Dermis blood vessel endothelial cell (primary cell): ENCODE measurements at regions not wholly inside any gene's neighbourhood (a gene's known extent, or its start where the extent isn't known, plus 50 kb on each side); places are given as distances from the start of the nearest gene placed in this dataset.

Experiments
- DNase-seq: peaks from one replicate; pipeline ENCODE4 v3.0.0; 2010

DNA sequence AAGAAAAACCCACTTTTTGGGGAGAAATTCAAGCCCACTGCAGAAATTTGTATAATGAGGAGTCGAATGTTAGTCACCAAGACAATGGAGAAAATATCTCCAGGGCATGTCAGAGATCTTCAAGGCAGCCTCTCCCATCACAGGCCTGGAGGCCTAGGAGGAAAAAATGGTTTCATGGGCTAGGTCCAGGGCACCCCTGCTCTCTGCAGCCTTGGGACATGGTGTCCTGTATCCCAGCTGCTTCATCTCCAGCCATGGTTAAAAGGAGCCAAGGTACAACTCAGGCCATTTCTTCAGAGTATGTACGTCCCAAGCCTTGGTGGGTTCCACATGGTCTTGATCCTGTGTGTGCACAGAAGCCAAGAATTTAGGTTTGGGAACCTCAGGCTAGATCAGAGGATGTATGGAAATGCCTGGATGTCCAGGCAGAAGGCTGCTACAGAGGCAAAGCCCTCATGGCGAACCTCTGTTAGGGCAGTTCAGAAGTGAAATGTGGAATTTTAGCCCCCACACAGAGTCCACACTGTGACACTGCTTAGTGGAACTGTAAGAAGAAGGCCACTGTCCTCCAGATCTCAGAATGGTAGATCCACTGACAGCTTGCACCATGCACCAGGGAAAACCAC lies 561.4 kb downstream of the ISL1 start:
- no peak for DNase-seq

- no peak for DNase-seq
Measured at GRCh38 chr5:51958473-51958872, 575.2 kb downstream of the ISL1 start.

DNA sequence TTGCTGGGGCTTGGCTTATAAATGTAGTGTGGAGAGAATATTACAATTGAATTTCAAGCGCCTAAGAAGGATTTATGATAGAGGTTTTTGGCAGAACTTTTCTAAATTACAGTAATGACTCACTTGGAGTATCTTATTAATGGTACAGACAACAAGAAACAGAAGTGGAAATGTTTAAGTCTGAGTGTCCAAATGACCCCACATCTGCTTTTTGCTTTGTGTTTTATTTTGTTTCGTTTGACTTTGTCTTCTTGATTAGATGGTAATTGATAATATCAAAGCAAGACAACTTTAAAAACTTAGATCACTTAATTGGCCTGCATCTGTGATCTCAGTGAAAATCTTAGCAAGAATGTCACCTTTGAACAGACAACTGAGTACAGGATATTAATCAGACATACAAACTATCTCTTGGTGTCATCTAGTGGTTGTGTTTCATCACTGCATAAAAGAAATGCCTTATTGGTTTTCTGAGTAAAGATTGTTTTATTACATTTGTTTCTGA lies 577.4 kb downstream of the ISL1 start:
- DNase-seq = peak; percentile 1

- no peak for DNase-seq
Measured at GRCh38 chr5:51961154-51961562, 577.9 kb downstream of the ISL1 start.

GRCh38 chr5:51968756-51969155 lies 585.5 kb downstream of the ISL1 start:
- DNase-seq = no peak

- no peak for DNase-seq
Measured at GRCh38 chr5:51974834-51975233, 591.6 kb downstream of the ISL1 start.

DNA sequence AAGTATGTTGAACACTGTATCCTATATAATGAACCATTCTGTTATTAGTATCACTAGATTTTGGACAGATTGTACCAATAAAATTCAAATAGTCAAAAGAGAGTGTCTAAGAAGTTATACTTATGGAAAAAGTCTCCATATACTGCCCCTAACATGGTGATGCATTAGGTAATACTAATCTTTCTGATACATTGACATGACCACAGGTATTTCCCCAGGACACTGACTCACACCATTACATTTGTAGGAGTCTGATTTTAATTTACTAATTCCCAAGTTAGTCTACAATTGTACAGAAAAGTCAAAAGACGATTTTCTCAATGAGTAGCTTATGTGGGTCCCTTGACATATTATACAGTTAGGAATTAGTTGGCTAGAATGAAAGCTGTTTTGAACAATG lies 593.8 kb downstream of the ISL1 start:
- DNase-seq = no peak

DNA sequence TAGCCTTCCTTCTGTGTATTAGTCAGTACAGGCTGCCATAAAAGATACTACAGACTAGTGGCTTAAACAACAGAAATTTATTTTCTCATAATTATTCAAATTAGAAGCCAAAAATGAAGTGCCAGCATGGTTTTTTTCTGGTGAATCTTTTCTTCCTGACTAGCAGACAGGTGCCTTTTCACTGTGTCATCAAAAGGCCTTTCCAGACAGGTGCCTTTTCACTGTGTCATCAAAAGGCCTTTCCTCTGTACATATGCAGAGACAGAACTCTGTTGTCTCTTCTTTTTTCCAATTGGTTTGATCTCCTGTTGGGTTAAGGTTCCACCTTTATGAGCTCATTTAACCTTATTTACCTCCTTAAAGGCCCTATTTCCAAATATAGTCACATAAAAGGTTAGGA lies 599.9 kb downstream of the ISL1 start:
- no peak for DNase-seq

DNA sequence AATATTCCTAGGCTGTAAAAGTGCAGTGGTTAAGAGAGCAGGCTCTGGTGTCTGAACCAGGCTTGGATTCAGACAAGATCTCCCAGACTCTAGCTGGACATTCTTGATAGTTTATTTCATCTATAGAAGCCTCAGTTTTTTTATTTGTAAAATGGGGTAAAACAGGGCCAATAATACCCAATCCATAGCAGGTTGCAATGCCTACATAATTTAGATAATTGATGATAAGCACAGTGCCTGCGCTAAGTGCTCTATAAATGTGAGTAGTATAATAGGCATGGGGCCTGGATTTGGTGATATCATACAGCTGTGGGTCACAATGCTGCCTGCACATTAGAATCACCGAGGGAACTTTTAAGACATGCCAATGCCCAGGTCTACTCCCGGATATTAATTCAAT lies 603.5 kb downstream of the ISL1 start:
- DNase-seq = no peak

DNA sequence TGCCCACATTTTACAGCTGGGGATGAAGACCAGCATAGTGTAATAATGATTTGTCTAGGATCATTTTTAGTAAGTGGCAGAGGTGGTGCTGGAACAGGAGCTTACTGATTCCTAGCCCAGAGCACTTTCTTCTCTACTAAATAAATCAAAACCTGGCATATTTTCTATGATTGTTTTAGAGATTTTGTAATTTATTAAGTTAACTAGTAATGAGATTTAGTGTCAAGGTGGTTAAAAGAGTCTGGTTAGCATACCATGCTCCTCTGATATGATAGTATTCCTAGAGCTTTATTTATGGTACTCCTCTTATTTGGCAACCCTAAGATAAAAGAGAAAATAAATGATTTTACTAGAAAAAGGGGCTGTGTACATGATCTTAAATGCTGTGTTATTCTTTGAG lies 604.0 kb downstream of the ISL1 start:
- DNase-seq = no peak

DNA sequence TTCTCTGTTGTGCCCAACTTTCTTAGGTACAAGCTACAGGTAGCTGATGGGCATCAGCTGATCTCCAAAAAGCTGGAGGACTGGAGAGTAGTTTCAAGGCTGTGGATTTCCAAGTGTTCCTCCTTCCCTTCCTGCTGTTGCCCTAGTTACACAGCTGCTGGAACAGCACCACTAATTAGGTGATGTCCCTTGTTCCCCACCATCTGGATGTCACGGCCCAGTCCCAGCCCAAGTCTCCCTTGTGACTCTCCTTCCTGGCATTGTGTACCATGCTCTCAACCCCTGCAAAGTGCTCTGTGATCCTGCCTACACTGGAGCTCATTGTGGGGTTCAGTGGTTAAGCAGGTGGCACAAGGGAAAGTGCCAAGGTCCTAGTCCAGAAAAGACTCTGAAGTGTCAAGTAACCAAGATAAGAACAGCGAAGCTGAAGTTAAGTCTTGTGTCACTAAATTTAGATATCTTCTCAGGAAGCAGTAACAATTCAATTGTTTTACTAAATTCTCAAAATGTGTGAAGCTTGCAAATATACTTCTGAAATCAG lies 604.5 kb downstream of the ISL1 start:
- DNase-seq = no peak

DNA sequence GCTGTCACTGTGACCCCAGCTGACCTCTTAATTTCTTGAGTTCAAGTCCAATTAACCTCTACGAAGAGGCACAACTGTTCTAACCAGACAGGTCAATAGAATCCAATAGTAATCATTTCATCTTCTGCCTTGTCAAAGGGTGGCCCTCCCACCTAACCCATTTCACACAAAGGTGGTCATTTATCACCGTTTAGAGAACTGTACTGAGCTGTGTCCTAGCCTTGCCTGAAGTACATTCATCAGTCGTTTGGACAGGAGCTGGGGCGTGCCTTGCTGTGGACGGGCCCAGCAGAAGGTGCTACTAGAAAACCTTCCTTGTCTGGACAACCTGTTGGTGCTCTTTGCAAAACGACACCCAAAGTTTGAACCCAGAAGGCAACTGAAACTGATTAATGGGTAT lies 605.4 kb downstream of the ISL1 start:
- no peak for DNase-seq

- no peak for DNase-seq
Measured at GRCh38 chr5:51990241-51990640, 607.0 kb downstream of the ISL1 start.

DNA sequence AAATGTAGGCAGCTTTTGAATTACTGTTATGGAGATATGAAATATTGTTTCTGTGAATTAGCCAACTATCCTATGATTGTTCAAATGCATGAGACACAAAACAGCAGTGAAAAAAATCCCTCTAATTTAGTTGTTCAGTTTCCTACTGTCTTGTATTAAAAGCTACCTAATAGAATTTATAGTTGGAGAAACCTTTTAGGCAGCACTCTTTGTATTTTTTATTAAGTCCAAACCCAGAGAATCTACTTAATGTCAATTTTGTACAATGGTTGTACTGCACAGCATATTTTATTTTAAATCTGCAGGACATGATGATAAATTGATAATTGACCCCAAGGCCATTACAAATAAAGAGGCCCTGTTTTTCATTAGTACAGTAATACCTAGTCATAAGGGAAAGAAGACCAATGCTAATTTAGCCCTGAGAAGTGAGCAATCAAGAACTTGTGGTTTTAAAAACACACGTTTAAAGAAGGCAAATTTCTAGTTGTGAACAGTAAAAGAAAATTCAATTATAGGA lies 607.5 kb downstream of the ISL1 start:
- DNase-seq = no peak

DNA sequence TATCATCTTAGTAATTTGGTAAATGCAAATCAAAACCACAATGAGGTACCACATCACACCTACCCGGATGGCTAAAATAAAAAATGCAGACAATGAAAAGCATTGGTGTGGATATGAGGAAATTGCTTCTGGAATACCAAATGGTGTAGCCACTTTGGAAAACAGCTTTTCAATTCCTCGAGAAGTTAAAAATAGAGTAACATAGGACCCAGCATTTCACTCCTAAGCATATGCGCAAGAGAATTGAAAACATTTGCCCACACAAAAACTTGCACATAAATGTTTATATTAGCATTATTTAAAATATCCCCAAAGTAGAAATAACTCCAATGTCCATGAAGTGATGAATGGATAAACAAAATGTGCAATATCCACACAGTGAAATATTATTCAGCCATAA lies 608.7 kb downstream of the ISL1 start:
- DNase-seq = no peak

DNA sequence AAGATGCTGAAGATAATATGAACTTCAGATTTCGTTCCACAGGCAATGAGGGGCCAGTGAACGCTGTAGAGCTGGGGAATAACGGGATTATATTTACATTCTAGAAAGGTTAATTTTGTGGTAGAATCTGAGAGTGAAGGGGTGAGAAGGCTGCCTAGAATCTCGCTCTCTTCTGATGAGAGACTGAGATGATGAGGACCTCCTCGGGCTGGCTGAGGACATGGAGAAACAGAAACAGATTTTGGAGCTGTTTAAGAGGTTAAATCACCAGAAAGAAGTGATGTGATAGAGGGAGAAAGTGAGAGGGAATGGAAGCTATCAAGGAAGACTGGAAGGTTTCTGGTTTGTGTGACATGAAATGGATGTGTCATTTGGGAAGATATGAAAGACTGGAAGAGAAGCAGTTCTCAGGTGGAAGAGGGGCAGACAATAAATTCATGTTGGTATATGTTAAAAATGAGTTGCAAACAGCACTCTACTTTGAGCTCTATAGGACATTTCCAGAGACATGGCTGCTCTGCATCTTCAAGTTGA lies 612.6 kb downstream of the ISL1 start:
- no peak for DNase-seq

GRCh38 chr5:51996356-51996861 lies 613.2 kb downstream of the ISL1 start:
- DNase-seq = no peak

DNA sequence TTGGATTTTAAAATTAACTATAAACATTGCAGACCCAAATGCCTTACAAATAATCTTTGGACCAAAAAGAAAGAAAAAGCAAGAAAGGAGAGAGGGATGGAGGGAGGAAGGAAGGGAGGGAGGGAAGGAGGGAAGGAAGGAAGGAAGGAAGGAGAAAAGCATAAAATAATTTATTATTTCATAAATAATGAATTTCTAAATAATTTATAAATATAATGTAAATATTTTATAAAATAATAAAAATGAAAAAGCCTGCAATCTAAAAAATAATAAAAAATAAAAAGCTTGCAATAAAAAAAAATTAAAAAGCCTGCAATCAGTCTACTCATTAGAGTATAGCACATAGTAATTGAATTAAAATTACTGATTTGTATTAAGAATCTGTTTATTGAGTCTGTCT lies 614.3 kb downstream of the ISL1 start:
- DNase-seq = no peak

GRCh38 chr5:51997949-51998348 lies 614.7 kb downstream of the ISL1 start:
- DNase-seq = no peak

GRCh38 chr5:52007230-52007858 lies 624.1 kb downstream of the ISL1 start:
- peak; percentile 34 for DNase-seq

- DNase-seq = no peak
Measured at GRCh38 chr5:52010454-52010853, 627.2 kb downstream of the ISL1 start.

DNA sequence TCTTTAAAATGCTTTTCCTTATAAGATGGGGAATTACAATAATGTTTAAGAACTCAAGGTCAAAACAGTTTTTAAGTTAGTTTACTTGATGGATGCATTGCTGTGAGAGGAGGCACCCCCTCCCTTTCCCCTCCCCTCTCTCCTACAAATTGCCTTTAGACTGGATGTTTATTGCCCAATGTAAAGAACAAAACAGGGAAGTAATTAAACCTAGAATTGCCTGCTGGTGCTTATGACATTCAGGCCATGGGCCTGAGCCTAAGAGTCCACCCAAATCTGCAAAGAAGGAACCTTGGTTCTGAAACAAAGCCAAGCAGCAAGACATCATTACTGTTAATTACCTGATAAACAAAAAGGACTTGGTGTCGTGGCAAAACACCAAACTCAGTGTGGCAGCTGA lies 630.3 kb downstream of the ISL1 start:
- DNase-seq = no peak

- DNase-seq = no peak
Measured at GRCh38 chr5:52015760-52016159, 632.5 kb downstream of the ISL1 start.

GRCh38 chr5:52017567-52017966 lies 634.3 kb downstream of the ISL1 start:
- no peak for DNase-seq
